ENCODE measurements at regions not wholly inside any gene's neighbourhood (a gene's known extent, or its start where the extent isn't known, plus 50 kb on each side); places are given as distances from the start of the nearest gene placed in this dataset.
"Not testable (repeated sequence)": the region's sequence is repeated elsewhere in the genome, so short reads cannot be mapped to it uniquely, and the experiment has no call there.

DNA sequence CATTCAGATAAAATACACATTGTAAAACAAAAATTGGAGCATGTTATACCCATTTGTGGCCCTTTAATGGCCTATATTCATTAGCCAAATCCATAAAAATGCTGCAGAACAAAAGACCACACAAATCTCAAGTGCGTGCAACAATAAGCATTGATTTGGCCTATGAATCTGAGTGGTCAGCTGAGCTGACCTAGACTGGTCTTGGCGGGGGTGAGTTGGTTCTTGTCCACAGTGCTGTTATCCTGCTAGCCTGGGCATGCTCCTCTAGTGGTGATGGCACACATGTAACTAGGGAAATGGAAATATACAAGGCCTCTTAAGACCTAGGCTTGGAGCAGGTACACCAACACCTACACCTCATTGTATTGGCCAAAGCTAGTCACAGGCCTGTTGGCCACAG, 122.2 kb upstream of the TBCA start:
- Mint-ChIP-seq H3K27me3 (ENCODE audit: low read depth) (no peaks in the 10 kb centered on the region), H3K4me1 (no peaks in the 10 kb centered on the region), H3K27ac (no peak overlapping the region), H3K9me3 (no peaks in the 10 kb centered on the region), H3K4me3 (no peak overlapping the region), H3K36me3 (no peaks in the 10 kb centered on the region)
- no peak for TF ChIP-seq CTCF (IDR thresholded peaks at IDR 0.05; ENCODE audit: unreplicated experiment)
- DNase-seq (ENCODE audit: low spot score in 2 of 2, unreplicated experiment in 2 of 2), result no peak

GRCh38 chr5:77896338-77896737, 120.2 kb upstream of the TBCA start:
- Mint-ChIP-seq H3K36me3 (no peaks in the 10 kb centered on the region), H3K9me3 (no peaks in the 10 kb centered on the region), H3K4me1 (no peaks in the 10 kb centered on the region), H3K4me3 (no peak overlapping the region), H3K27ac (no peak overlapping the region), H3K27me3 (ENCODE audit: low read depth) (no peaks in the 10 kb centered on the region)
- DNase-seq (ENCODE audit: low spot score in 2 of 2, unreplicated experiment in 2 of 2), result no peak
- TF ChIP-seq CTCF (IDR thresholded peaks at IDR 0.05; ENCODE audit: unreplicated experiment), result no peak

DNA sequence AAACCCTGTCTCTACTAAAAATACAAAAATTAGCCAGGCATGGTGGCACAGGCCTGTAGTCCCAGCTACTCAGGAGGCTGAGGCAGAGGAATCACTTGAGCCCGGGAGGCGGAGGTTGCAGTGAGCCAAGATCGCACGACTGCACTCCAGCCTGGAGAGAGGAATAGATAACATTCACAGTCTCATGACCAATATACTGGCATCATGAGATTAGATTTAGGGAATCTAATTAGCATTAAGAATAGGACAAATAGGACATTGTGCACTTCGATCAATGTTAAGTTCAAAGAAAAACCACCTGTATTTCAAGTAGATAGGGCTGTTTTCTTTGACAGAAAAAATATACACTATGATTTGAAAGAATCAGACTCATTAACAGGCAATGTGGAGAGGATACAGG, 118.0 kb upstream of the TBCA start:
- DNase-seq (ENCODE audit: low spot score in 2 of 2, unreplicated experiment in 2 of 2); H3K27ac Mint-ChIP-seq; H3K36me3 Mint-ChIP-seq; H3K4me3 Mint-ChIP-seq; H3K9me3 Mint-ChIP-seq; H3K4me1 Mint-ChIP-seq; H3K27me3 Mint-ChIP-seq (ENCODE audit: low read depth): not testable (repeated sequence)

GRCh38 chr5:77893225-77893860, 117.2 kb upstream of the TBCA start:
- DNase-seq (ENCODE audit: low spot score in 2 of 2, unreplicated experiment in 2 of 2), result no peak
- H3K27ac Mint-ChIP-seq, result no peak overlapping the region
- H3K9me3 Mint-ChIP-seq, result no peaks in the 10 kb centered on the region
- no peak for TF ChIP-seq CTCF (IDR thresholded peaks at IDR 0.05; ENCODE audit: unreplicated experiment)
- no peaks in the 10 kb centered on the region for H3K4me1 Mint-ChIP-seq
- H3K27me3 Mint-ChIP-seq (ENCODE audit: low read depth), result no peaks in the 10 kb centered on the region
- H3K4me3 Mint-ChIP-seq, result no peak overlapping the region
- no peaks in the 10 kb centered on the region for H3K36me3 Mint-ChIP-seq

GRCh38 chr5:77892061-77893010, 116.2 kb upstream of the TBCA start:
- TF ChIP-seq CTCF (IDR thresholded peaks at IDR 0.05; ENCODE audit: unreplicated experiment), result no peak
- Mint-ChIP-seq H3K27ac (no peak overlapping the region), H3K27me3 (ENCODE audit: low read depth) (no peaks in the 10 kb centered on the region), H3K36me3 (no peaks in the 10 kb centered on the region), H3K4me3 (no peak overlapping the region), H3K9me3 (no peaks in the 10 kb centered on the region), H3K4me1 (no peaks in the 10 kb centered on the region)
- no peak for DNase-seq (ENCODE audit: low spot score in 2 of 2, unreplicated experiment in 2 of 2)

DNA sequence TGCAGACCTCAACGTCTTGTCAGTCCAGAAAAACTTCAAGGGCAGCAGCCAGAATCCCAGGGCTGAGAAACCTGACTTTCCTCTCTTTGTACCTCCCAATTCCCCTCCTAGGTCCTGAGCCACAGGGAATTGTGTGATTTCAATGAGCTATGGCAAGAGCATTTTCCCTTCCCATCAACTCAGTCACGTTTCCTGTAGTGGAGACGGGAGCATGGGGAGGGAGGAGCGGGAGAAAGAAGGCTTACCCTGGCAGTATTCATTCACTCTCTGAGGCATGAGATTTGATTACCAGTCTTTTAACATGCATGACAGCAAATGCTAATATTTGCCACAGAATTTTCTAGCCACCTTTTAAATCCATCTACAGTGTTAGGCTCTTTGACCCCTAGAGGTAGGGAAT, 109.4 kb upstream of the TBCA start:
- H3K4me3 Mint-ChIP-seq, result no peak overlapping the region
- no peaks in the 10 kb centered on the region for H3K9me3 Mint-ChIP-seq
- TF ChIP-seq CTCF (IDR thresholded peaks at IDR 0.05; ENCODE audit: unreplicated experiment), result no peak
- H3K36me3 Mint-ChIP-seq, result no peaks in the 10 kb centered on the region
- no peak for DNase-seq (ENCODE audit: low spot score in 2 of 2, unreplicated experiment in 2 of 2)
- peaks cover 8% of the 10 kb centered on the region for H3K27me3 Mint-ChIP-seq (ENCODE audit: low read depth)
- H3K4me1 Mint-ChIP-seq, result peaks cover 2% of the 10 kb centered on the region
- no peak overlapping the region for H3K27ac Mint-ChIP-seq

Data from mesothelial cell of epicardium (in vitro differentiated cells).